HL-60 (cell line): ENCODE measurements at regions not wholly inside any gene's neighbourhood (a gene's known extent, or its start where the extent isn't known, plus 50 kb on each side); places are given as distances from the start of the nearest gene placed in this dataset.

ENCODE experiments used
- DNase-seq, 2 experiments: peaks; one replicate each; pipeline ENCODE4 v3.0.0-alpha.2; 2010 to 2020; ENCODE audit warnings: low read depth in 1 of 2, low spot score in 1 of 2
- H3K27ac ChIP-seq: fragments of 250-450 bp; sonication (Bioruptor Pico); replicated peaks from 2 replicates; pipeline ENCODE4 v1.5.1; 2020; ENCODE audit warnings: mild to moderate bottlenecking, moderate library complexity
- H3K27me3 ChIP-seq: fragments of 250-450 bp; sonication (Bioruptor Pico); 2 replicates; pipeline ENCODE4 v1.5.1; 2021; ENCODE audit warnings: mild to moderate bottlenecking, moderate library complexity; ENCODE audit not compliant: insufficient read depth, poor library complexity, severe bottlenecking
- H3K4me3 ChIP-seq: replicated peaks from 2 replicates; pipeline ENCODE4 v1.5.1; 2011; ENCODE audit warnings: mild to moderate bottlenecking, control low read depth, low read length; ENCODE audit not compliant: insufficient read depth
- GABPA ChIP-seq: IDR thresholded peaks from 2 replicates; pipeline ENCODE4 v1.6.1; 2012; ENCODE audit warnings: low read depth
- POLR2AphosphoS5 ChIP-seq: IDR thresholded peaks from 2 replicates; pipeline ENCODE4 v1.6.1; 2012; ENCODE audit warnings: low read depth
- SPI1 ChIP-seq: IDR thresholded peaks from 2 replicates; pipeline ENCODE4 v1.6.1; 2012; ENCODE audit warnings: low read depth, mild to moderate bottlenecking, borderline replicate concordance
- TF ChIP-seq, protein P1 (sequence below): IDR thresholded peaks from one replicate; pipeline ENCODE4 v1.5.1; 2011; ENCODE audit warnings: low read length, control low read depth, inconsistent platforms; ENCODE audit not compliant: insufficient read depth
- TF ChIP-seq, protein P2 (sequence below): IDR thresholded peaks from 2 replicates; pipeline ENCODE4 v1.6.1; 2012; ENCODE audit warnings: low read depth; ENCODE audit not compliant: insufficient replicate concordance

DNA sequence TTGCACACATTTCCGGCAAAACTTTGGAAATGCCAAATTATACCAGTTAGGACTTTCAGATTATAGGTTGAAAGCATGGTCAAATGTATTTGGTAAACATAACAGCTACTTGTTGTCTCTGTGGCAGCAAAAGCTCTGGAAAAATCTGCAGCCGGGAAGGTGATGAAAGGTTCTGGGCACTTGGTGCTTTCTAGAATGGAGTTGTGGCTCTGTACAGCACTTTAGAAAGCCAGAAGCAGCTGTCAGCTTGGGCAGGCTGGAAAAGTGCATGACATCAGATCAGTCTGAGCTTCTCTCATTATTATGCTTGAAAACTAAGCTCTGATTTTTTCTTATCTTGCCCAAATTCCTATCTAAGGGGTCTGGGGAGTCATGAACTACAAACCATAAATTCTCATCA lies 118.6 kb upstream of the MAST4 start:
- Histone ChIP-seq H3K27ac (no peak overlapping the region), H3K27me3 (no peaks in the 10 kb centered on the region), H3K4me3 (no peak overlapping the region)
- no peak for DNase-seq
- TF ChIP-seq SPI1: no peak
- TF ChIP-seq, protein P1, sequence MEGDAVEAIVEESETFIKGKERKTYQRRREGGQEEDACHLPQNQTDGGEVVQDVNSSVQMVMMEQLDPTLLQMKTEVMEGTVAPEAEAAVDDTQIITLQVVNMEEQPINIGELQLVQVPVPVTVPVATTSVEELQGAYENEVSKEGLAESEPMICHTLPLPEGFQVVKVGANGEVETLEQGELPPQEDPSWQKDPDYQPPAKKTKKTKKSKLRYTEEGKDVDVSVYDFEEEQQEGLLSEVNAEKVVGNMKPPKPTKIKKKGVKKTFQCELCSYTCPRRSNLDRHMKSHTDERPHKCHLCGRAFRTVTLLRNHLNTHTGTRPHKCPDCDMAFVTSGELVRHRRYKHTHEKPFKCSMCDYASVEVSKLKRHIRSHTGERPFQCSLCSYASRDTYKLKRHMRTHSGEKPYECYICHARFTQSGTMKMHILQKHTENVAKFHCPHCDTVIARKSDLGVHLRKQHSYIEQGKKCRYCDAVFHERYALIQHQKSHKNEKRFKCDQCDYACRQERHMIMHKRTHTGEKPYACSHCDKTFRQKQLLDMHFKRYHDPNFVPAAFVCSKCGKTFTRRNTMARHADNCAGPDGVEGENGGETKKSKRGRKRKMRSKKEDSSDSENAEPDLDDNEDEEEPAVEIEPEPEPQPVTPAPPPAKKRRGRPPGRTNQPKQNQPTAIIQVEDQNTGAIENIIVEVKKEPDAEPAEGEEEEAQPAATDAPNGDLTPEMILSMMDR: no peak
- TF ChIP-seq POLR2AphosphoS5: no peak

DNA sequence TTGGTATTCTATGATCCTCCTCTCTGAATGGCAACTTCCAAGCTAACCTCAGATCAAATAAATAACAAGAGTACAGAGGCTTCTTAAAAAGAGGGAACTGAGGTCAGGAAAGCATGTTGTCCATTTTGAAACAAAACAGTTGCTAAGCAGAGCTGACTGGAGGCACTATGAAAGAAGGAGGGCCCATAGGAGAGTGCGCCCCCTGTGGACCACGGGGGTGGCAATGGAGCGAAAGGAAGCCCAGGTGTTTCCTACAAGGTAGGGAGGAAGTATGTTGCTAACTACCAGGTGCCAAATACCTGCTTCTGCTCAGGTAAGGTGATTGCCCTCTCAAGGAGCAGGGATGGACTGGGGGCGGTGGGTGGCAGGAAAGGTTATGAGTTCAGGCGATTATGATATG lies 101.8 kb upstream of the MAST4 start:
- Histone ChIP-seq H3K27ac (no peak overlapping the region), H3K27me3 (no peaks in the 10 kb centered on the region), H3K4me3 (no peak overlapping the region)
- no peak for DNase-seq
- TF ChIP-seq POLR2AphosphoS5: no peak

DNA sequence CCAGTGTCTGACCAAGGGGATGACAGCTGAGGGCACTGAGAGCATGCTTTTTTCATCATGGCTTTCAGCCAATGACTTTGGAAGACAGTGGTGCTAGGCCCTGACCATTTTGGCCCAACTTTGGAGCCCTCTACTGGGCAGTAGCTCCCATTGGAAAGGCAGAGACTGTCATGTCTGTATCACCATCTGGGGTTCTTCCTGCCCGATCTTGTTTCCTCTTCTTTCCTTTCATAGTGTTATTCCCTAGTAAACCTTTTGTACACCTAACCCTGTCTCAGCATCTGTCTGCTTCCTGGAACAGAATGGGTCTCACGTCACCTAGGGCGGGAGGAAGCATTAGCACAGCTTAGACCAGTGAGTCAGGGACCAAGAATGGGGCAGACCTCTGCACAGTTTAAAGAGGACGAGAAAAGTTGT lies 97.4 kb upstream of the MAST4 start:
- Histone ChIP-seq H3K27me3 (no peaks in the 10 kb centered on the region), H3K27ac (no peak overlapping the region), H3K4me3 (no peak overlapping the region)
- DNase-seq: no peak
- TF ChIP-seq POLR2AphosphoS5: no peak
- TF ChIP-seq, protein P1: no peak

DNA sequence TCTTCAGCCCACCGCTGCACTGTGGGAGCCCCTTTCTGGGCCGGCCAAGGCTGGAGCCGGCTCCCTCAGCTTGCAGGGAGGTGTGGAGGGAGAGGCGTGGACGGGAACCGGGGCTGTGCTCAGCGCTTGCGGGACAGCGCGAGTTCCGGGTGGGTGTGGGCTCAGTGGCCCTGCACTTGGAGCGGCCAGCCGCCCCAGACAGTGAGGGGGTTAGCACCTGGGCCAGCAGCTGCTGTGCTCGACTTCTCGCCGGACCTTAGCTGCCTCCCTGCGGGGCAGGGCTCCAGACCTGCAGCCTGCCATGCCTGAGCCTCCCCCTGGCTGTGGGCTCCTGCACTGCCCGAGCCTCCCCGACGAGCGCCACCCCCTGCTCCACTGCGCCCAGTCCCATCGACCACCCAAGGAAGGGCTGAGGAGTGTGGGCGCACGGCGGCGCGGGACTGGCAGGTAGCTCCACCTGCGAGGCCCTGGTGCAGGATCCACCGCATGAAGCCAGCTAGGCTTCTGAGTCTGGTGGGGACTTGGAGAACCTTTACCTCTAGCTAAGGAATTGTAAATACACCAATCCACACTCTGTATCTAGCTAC lies 92.9 kb upstream of the MAST4 start:
- no peak for DNase-seq
- no peak for TF ChIP-seq SPI1
- TF ChIP-seq GABPA: no peak
- TF ChIP-seq, protein P2, sequence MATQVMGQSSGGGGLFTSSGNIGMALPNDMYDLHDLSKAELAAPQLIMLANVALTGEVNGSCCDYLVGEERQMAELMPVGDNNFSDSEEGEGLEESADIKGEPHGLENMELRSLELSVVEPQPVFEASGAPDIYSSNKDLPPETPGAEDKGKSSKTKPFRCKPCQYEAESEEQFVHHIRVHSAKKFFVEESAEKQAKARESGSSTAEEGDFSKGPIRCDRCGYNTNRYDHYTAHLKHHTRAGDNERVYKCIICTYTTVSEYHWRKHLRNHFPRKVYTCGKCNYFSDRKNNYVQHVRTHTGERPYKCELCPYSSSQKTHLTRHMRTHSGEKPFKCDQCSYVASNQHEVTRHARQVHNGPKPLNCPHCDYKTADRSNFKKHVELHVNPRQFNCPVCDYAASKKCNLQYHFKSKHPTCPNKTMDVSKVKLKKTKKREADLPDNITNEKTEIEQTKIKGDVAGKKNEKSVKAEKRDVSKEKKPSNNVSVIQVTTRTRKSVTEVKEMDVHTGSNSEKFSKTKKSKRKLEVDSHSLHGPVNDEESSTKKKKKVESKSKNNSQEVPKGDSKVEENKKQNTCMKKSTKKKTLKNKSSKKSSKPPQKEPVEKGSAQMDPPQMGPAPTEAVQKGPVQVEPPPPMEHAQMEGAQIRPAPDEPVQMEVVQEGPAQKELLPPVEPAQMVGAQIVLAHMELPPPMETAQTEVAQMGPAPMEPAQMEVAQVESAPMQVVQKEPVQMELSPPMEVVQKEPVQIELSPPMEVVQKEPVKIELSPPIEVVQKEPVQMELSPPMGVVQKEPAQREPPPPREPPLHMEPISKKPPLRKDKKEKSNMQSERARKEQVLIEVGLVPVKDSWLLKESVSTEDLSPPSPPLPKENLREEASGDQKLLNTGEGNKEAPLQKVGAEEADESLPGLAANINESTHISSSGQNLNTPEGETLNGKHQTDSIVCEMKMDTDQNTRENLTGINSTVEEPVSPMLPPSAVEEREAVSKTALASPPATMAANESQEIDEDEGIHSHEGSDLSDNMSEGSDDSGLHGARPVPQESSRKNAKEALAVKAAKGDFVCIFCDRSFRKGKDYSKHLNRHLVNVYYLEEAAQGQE: no peak
- TF ChIP-seq POLR2AphosphoS5: no peak
- TF ChIP-seq, protein P1: no peak
- Histone ChIP-seq H3K27ac (no peak overlapping the region), H3K4me3 (no peak overlapping the region), H3K27me3 (no peaks in the 10 kb centered on the region)

DNA sequence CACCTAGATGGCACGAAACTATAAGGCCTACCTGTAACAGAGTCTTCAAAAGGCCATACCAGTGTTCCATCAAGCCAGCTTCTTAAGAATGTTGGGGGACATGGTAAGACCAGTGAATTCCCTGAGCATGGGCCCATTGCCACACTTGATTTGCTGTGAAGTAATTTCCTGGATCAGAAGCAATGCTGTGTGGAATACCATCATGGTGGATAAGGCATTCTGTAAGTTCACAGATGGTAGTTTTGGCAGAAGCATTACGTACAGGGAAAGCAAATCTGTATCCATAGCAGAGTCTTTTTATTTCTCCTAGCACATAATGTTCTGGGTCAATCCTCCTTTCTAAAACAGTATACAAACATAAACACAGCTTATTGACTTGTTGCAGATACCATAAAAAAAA lies 89.1 kb upstream of the MAST4 start:
- no peak overlapping the region for H3K4me3 ChIP-seq
- no peak overlapping the region for H3K27ac ChIP-seq
- H3K27me3 ChIP-seq: no peaks in the 10 kb centered on the region
- TF ChIP-seq, protein P1: no peak
- TF ChIP-seq, protein P2: no peak
- TF ChIP-seq SPI1 (no peak), POLR2AphosphoS5 (no peak), GABPA (no peak)
- no peak for DNase-seq
